Transverse colon (tissue), 4 donors: ENCODE measurements at regions not wholly inside any gene's neighbourhood (a gene's known extent, or its start where the extent isn't known, plus 50 kb on each side); places are given as distances from the start of the nearest gene placed in this dataset.

ENCODE experiments used
- DNase-seq: peaks from one replicate; pipeline ENCODE4 v3.0.0-alpha.2; 2019
- H3K27ac ChIP-seq, 4 donors: fragments of 200-600 bp; sonication (generic); 2 replicates each; pipeline ENCODE4 v1.5.1; 2016 to 2018; ENCODE audit warnings: inconsistent platforms in 4 of 4
- H3K27me3 ChIP-seq: fragments of 200-600 bp; sonication (generic); 2 replicates; pipeline ENCODE4 v1.5.1; 2017; ENCODE audit warnings: inconsistent platforms
- H3K36me3 ChIP-seq, 4 donors: fragments of 200-600 bp; sonication (generic); 2 replicates each; pipeline ENCODE4 v1.5.1; 2017 to 2019; ENCODE audit warnings: inconsistent platforms in 4 of 4
- H3K4me1 ChIP-seq, 4 donors: fragments of 200-600 bp; sonication (generic); 2 replicates each; pipeline ENCODE4 v1.5.1; 2017 to 2020; ENCODE audit warnings: inconsistent platforms in 4 of 4
- H3K4me3 ChIP-seq, 4 donors: fragments of 200-600 bp; sonication (generic); 1 replicate in 1 of 4; 2 replicates in 3 of 4; pipeline versions ENCODE4 v1.5.1 to v1.6.1; 2017 to 2019; ENCODE audit warnings: inconsistent platforms in 4 of 4
- H3K9me3 ChIP-seq, 2 donors: fragments of 200-600 bp; sonication (generic); 2 replicates each; pipeline ENCODE4 v1.5.1; 2017 to 2019; ENCODE audit warnings: inconsistent platforms in 2 of 2
- EP300 ChIP-seq: sonication (generic); formaldehyde crosslinking; IDR thresholded peaks from one replicate; pipeline ENCODE4 v1.6.1; 2017; ENCODE audit warnings: antibody characterized with exemption, low read depth
- POLR2A ChIP-seq: fragments of 450-650 bp; IDR thresholded peaks from one replicate; pipeline ENCODE4 v1.6.1; 2016; ENCODE audit warnings: antibody characterized with exemption, mild to moderate bottlenecking, moderate library complexity
- POLR2AphosphoS5 ChIP-seq, 3 donors: sonication (generic); formaldehyde crosslinking; IDR thresholded peaks; one replicate each; pipeline ENCODE4 v1.6.1; 2016; ENCODE audit warnings: antibody characterized with exemption in 3 of 3
- WGBS, 2 donors: methylation state at CpG; one replicate each; pipeline ENCODE4 v1.1.5; 2018; ENCODE audit warnings: low coverage in 1 of 2; 5-methylcytosine and 5-hydroxymethylcytosine counted together
- in situ Hi-C, 4 donors: fragments of 200-750 bp; cut with MboI; loops; one replicate each; pipeline versions ENCODE4 v1.15.0 to v1.15.1; 2017; ENCODE audit warnings: low sequenced_read_pairs in 3 of 4, low pct_ligation_motif_present in 1 of 4, low pct_unique_long_range_greater_than_20kb in 1 of 4
- intact Hi-C: fragments of 100-400 bp; cut with DNase I; formaldehyde crosslinking; loops from one replicate; pipeline ENCODE4 v1.15.1; 2023; ENCODE audit warnings: low total_unique reads
- TF ChIP-seq, protein P1 (sequence below), 5 experiments: fragments of 200-600 bp in 3 of 5; fragments of 450-650 bp in 2 of 5; sonication (generic) in 3 of 5; IDR thresholded peaks; 1 replicate in 2 of 5; 2 replicates in 3 of 5; pipeline ENCODE4 v1.5.1; 2016 to 2017; ENCODE audit warnings: antibody characterized with exemption in 5 of 5, inconsistent platforms in 3 of 5, mild to moderate bottlenecking in 2 of 5, moderate library complexity in 1 of 5

GRCh38 chr18:11500153-11501122 is 109.0 kb upstream of the SLC35G4 start:
- no peaks in the 10 kb centered on the region for H3K27me3 ChIP-seq
- no peaks in the 10 kb centered on the region for H3K36me3 ChIP-seq
- no peaks in the 10 kb centered on the region for H3K9me3 ChIP-seq
- intact Hi-C loops = no loop called here
- no peaks in the 10 kb centered on the region for H3K4me1 ChIP-seq
- H3K27ac ChIP-seq = no peak overlapping the region
- DNase-seq = no peak
- TF ChIP-seq EP300 = no peak
- no peak overlapping the region for H3K4me3 ChIP-seq
- WGBS, 2 donors = 35 to 43% methylated on average over 7 to 8 of the region's 8 CpGs
- in situ Hi-C loops = no loop called here

- no peak overlapping the region for H3K4me3 ChIP-seq
- WGBS, 2 donors = 17 to 54% methylated on average over 1 of the region's 1 CpG
- H3K27me3 ChIP-seq = no peaks in the 10 kb centered on the region
- no peaks in the 10 kb centered on the region for H3K36me3 ChIP-seq
- in situ Hi-C loops (no loop called here), intact Hi-C loops (no loop called here)
- H3K4me1 ChIP-seq = no peaks in the 10 kb centered on the region
- no peak for TF ChIP-seq EP300
- TF ChIP-seq, protein P1, sequence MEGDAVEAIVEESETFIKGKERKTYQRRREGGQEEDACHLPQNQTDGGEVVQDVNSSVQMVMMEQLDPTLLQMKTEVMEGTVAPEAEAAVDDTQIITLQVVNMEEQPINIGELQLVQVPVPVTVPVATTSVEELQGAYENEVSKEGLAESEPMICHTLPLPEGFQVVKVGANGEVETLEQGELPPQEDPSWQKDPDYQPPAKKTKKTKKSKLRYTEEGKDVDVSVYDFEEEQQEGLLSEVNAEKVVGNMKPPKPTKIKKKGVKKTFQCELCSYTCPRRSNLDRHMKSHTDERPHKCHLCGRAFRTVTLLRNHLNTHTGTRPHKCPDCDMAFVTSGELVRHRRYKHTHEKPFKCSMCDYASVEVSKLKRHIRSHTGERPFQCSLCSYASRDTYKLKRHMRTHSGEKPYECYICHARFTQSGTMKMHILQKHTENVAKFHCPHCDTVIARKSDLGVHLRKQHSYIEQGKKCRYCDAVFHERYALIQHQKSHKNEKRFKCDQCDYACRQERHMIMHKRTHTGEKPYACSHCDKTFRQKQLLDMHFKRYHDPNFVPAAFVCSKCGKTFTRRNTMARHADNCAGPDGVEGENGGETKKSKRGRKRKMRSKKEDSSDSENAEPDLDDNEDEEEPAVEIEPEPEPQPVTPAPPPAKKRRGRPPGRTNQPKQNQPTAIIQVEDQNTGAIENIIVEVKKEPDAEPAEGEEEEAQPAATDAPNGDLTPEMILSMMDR (IDR thresholded peaks at IDR 0.05) = no peak
- TF ChIP-seq POLR2AphosphoS5 (IDR thresholded peaks at IDR 0.05) = no peak
- no peak for TF ChIP-seq POLR2A
- H3K9me3 ChIP-seq = no peaks in the 10 kb centered on the region
- no peak overlapping the region for H3K27ac ChIP-seq
- DNase-seq = no peak
These were observed 110.6 kb upstream of the SLC35G4 start for GRCh38 chr18:11498821-11499220.

GRCh38 chr18:11497585-11497984 is 111.8 kb upstream of the SLC35G4 start:
- H3K27me3 ChIP-seq = no peaks in the 10 kb centered on the region

DNA sequence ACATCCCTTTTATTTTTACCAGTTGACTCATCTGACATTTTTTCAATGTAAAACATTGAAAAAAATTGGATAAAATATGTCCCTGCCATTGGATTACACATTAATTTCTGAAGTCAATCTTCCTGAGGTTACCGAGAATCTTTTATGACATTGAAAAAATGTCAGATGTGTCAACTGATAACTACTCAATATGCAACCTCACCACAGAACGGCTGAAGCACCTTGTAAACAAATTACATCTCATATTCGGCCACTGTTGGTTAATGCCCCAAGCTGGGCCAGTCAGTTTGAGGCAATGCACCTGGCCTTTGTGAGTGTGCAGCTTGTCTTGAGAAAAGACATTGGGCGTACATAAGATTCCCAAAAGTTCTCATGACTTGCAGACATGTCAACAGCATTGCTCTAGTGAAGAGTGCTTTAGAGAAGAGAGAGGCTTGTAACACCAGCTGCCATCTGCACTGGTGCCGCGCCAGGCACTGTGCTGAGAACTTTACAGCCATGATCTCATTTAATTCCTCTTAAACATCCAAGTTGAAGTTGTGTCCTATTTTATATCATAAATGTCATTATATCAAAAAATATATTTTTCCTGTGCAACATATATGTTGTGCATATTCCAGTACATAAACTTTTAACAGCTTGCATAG is 112.7 kb upstream of the SLC35G4 start:
- TF ChIP-seq POLR2A = no peak
- TF ChIP-seq, protein P1 (IDR thresholded peaks at IDR 0.05) = no peak
- no peak for TF ChIP-seq POLR2AphosphoS5 (IDR thresholded peaks at IDR 0.05)
- no peak for TF ChIP-seq EP300
- 67 to 78% methylated on average over 5 to 6 of the region's 6 CpGs for WGBS, 2 donors
- H3K4me3 ChIP-seq = no peak overlapping the region
- H3K36me3 ChIP-seq = no peaks in the 10 kb centered on the region
- no peak for DNase-seq
- H3K27me3 ChIP-seq = no peaks in the 10 kb centered on the region
- in situ Hi-C loops (no loop called here), intact Hi-C loops (no loop called here)
- H3K9me3 ChIP-seq = no peaks in the 10 kb centered on the region
- no peak overlapping the region for H3K27ac ChIP-seq
- H3K4me1 ChIP-seq = no peaks in the 10 kb centered on the region

More at GRCh38 chr18:11497585-11497984, 111.8 kb upstream of the SLC35G4 start:
- Histone ChIP-seq H3K4me1 (no peaks in the 10 kb centered on the region), H3K27ac (no peak overlapping the region), H3K36me3 (no peaks in the 10 kb centered on the region), H3K4me3 (no peak overlapping the region), H3K9me3 (no peaks in the 10 kb centered on the region)
- no peak for DNase-seq
- intact Hi-C loops = no loop called here
- TF ChIP-seq, protein P1 (IDR thresholded peaks at IDR 0.05) = no peak
- no peak for TF ChIP-seq POLR2AphosphoS5 (IDR thresholded peaks at IDR 0.05)
- TF ChIP-seq POLR2A = no peak
- no peak for TF ChIP-seq EP300
- in situ Hi-C loops = no loop called here
- 71 to 76% methylated on average over 2 of the region's 2 CpGs for WGBS, 2 donors
